ENCODE measurements at regions not wholly inside any gene's neighbourhood (a gene's known extent, or its start where the extent isn't known, plus 50 kb on each side); places are given as distances from the start of the nearest gene placed in this dataset.

DNA sequence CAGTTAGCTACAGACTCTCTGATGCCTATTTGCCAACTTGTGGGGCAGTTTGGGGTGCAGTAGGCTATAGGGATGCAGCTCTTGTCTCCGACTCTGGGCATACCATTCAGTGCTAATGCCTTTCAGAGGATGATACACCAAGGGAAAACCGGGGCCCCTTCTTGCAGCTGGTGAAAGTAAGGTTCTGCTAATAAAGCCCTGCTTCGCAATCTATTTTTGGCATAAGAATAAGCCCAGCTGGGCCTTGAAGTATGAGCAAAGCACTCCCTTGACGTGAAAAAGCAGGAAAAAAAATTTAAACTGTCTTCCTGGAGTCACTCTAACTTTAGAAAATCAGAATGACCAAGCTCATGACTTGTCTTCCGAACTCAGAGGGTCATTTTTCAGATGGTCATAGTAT lies 124.1 kb upstream of the RBM19 start:
- TF ChIP-seq POLR2AphosphoS5 (IDR thresholded peaks at IDR 0.05; ENCODE audit: low read depth, low read length) (no peak), REST (IDR thresholded peaks at IDR 0.05; ENCODE audit: insufficient read depth in 1 of 2, low read depth in 2 of 2, low read length in 2 of 2) (no peak), SIN3A (IDR thresholded peaks at IDR 0.05; ENCODE audit: borderline replicate concordance, insufficient read depth, low read length) (no peak)
